ENCODE measurements at regions not wholly inside any gene's neighbourhood (a gene's known extent, or its start where the extent isn't known, plus 50 kb on each side); places are given as distances from the start of the nearest gene placed in this dataset.

DNA sequence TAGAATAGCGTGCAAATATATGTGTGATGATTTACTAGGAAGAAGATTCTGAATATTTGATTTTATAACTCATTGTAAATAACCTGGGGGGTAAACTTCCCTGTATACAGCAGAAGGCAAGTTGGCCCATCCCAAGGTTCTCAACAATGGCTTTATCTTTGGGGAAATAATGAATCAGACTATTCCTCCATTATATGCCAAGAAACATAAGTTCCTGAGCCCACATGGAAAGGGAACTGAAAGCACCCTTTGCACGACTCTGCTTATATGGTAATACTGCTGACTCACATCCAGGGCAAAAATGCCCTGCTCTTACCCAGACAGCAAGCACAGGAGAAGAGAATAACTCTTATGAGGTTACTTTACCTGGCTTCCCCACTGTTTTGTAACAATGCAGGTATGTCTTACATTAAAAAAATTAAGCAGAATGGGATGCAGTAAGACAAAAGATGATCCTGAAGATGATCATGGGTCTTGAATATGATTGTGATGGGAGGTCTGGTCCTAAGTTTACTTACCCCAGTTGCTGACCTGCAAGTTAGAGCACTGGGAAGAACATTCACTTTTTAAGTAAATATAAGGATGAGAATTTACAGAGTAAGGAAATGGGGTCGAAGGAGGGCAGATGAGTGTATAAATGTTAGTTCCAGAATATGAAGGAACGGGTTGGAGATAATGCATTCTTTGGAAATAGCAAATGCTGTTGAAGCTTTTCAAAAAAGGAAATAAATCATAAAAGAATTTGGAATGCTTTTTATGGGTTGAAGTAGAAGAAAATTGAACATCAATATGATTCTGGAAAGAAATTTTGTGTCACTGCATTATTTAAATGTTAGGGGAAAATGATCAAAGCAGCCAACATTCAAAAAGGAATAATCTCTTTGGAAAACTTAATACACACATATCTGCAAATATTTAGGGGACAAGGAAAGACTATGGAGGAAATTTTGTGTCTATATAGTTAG lies 428.4 kb upstream of the MPDZ start:
- Histone ChIP-seq H4K20me1 (ENCODE audit: control insufficient read depth, insufficient read depth, insufficient read length) (no peaks in the 10 kb centered on the region), H3K79me1 (ENCODE audit: insufficient read depth, low read depth, low read length, poor library complexity, severe bottlenecking) (no peaks in the 10 kb centered on the region), H3K4me1 (ENCODE audit: insufficient read depth, low read length) (no peaks in the 10 kb centered on the region), H3K79me2 (ENCODE audit: insufficient read depth, low read length) (no peaks in the 10 kb centered on the region), H4K8ac (replicated peaks; ENCODE audit: insufficient read length, low read depth, low read length) (no peak overlapping the region), H3K9me3 (ENCODE audit: control insufficient read depth, low read depth, low read length) (no peaks in the 10 kb centered on the region), H2BK12ac (ENCODE audit: insufficient read length, low read depth, low read length) (no peak overlapping the region), H3K18ac (ENCODE audit: insufficient read length, low read depth, low read length) (no peak overlapping the region), H2AFZ (ENCODE audit: low read length) (no peak overlapping the region), H3K9ac (ENCODE audit: extremely low read depth, insufficient read length, low read length) (no peak overlapping the region), H2BK5ac (ENCODE audit: insufficient read length, low read length) (no peak overlapping the region), H2BK120ac (ENCODE audit: low read depth, low read length, poor library complexity, severe bottlenecking) (no peak overlapping the region), H3K27me3 (ENCODE audit: insufficient read depth, low read length) (no peaks in the 10 kb centered on the region), H3K14ac (ENCODE audit: insufficient read depth, low read length) (no peak overlapping the region), H3T11ph (ENCODE audit: low read length) (no peak overlapping the region), H2BK20ac (ENCODE audit: low read depth, low read length, poor library complexity, severe bottlenecking) (no peak overlapping the region), H2AK5ac (ENCODE audit: insufficient read length, low read length) (no peak overlapping the region), H4K5ac (ENCODE audit: insufficient read length, low read depth, low read length) (no peak overlapping the region), H4K91ac (ENCODE audit: insufficient read length, low read depth, low read length) (no peak overlapping the region), H3K4me2 (ENCODE audit: insufficient read depth, insufficient read length, low read length) (no peak overlapping the region), H3K23ac (ENCODE audit: insufficient read length, low read depth, low read length) (no peak overlapping the region), H3K27ac (ENCODE audit: insufficient read length, low read depth, low read length) (no peak overlapping the region), H2BK15ac (ENCODE audit: low read depth, low read length) (no peak overlapping the region), H3K23me2 (ENCODE audit: insufficient read length, low read depth, low read length, poor library complexity, severe bottlenecking) (no peaks in the 10 kb centered on the region), H3K56ac (ENCODE audit: insufficient read length, low read depth, low read length) (no peak overlapping the region), H3K4ac (ENCODE audit: low read depth, low read length) (no peak overlapping the region)
- DNase-seq: no peak
- TF ChIP-seq, protein P1, sequence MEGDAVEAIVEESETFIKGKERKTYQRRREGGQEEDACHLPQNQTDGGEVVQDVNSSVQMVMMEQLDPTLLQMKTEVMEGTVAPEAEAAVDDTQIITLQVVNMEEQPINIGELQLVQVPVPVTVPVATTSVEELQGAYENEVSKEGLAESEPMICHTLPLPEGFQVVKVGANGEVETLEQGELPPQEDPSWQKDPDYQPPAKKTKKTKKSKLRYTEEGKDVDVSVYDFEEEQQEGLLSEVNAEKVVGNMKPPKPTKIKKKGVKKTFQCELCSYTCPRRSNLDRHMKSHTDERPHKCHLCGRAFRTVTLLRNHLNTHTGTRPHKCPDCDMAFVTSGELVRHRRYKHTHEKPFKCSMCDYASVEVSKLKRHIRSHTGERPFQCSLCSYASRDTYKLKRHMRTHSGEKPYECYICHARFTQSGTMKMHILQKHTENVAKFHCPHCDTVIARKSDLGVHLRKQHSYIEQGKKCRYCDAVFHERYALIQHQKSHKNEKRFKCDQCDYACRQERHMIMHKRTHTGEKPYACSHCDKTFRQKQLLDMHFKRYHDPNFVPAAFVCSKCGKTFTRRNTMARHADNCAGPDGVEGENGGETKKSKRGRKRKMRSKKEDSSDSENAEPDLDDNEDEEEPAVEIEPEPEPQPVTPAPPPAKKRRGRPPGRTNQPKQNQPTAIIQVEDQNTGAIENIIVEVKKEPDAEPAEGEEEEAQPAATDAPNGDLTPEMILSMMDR (conservative IDR thresholded peaks at IDR 0.05): no peak
- no CpG with 5 or more reads among the region's 4 CpGs for WGBS (ENCODE audit: extremely low coverage, insufficient read length, low lambda C conversion rate)
- Mint-ChIP-seq H3K4me1 (peaks cover 0 to 7% of the 10 kb centered on the region in 2 experiments; a peak in 2 of 4 replicates), H3K4me3 (no peak overlapping the region), H3K27ac (no peak overlapping the region; a peak in 1 of 7 replicates), H3K27me3 (ENCODE audit: low read depth) (no peaks in the 10 kb centered on the region), H3K9me3 (peaks cover 2 to 4% of the 10 kb centered on the region in 2 experiments; a peak in 2 of 5 replicates), H3K36me3 (ENCODE audit: insufficient read depth in 1 of 3, low read depth in 3 of 3) (no peaks in the 10 kb centered on the region; a peak in 2 of 7 replicates)
